ENCODE measurements at regions not wholly inside any gene's neighbourhood (a gene's known extent, or its start where the extent isn't known, plus 50 kb on each side); places are given as distances from the start of the nearest gene placed in this dataset.
"Not testable (repeated sequence)": the region's sequence is repeated elsewhere in the genome, so short reads cannot be mapped to it uniquely, and the experiment has no call there.

- ATAC-seq: peak; percentile 74
- H3K4me1 ChIP-seq (ENCODE audit: control insufficient read depth in 1 of 2, insufficient read depth in 2 of 2, low read length in 2 of 2); intact Hi-C loops (cut with micrococcal nuclease); RAD21 ChIA-PET (ENCODE audit: low non-redundant PET in 1 of 2, low total read pairs in 2 of 2, uncharacterized antibody in 2 of 2, unreplicated experiment in 2 of 2); H3K79me2 ChIP-seq (ENCODE audit: insufficient read depth, low read length); POLR2A ChIA-PET; H3K27me3 ChIP-seq (ENCODE audit: insufficient read depth, low read length); H2AFZ ChIP-seq (ENCODE audit: low read depth, low read length, poor library complexity, severe bottlenecking); BruUV-seq (replicated peaks); H3K9me3 ChIP-seq (ENCODE audit: control insufficient read depth in 1 of 2, insufficient read depth in 1 of 2, low read depth in 1 of 2, low read length in 2 of 2); H3K9ac ChIP-seq (ENCODE audit: low read length); CTCF ChIA-PET; DNase-seq (ENCODE audit: low read depth, low spot score); H3K4me3 ChIP-seq (replicated peaks in 1 of 2; ENCODE audit: low read depth in 1 of 2, low read length in 2 of 2); H3K36me3 ChIP-seq (ENCODE audit: control insufficient read depth in 1 of 2, insufficient read depth in 2 of 2, low read length in 2 of 2); H4K20me1 ChIP-seq (ENCODE audit: insufficient read depth); H3K9me2 ChIP-seq (ENCODE audit: insufficient read depth): not testable (repeated sequence)
- H3K4me2 ChIP-seq (ENCODE audit: low read length): peak overlapping the region; percentile 36
- peak overlapping the region; percentile 60; the same call in 1 of the 2 replicates for H3K27ac ChIP-seq (ENCODE audit: low read depth, low read length)
Measured at GRCh38 chr7:76955124-76955523, 77.0 kb downstream of the SPDYE17 start.

- H3K9ac ChIP-seq (ENCODE audit: low read length); BruUV-seq (replicated peaks); H3K36me3 ChIP-seq (ENCODE audit: control insufficient read depth in 1 of 2, insufficient read depth in 2 of 2, low read length in 2 of 2); H3K4me2 ChIP-seq (ENCODE audit: low read length); intact Hi-C loops (cut with micrococcal nuclease); H3K27ac ChIP-seq (ENCODE audit: low read depth, low read length); DNase-seq (ENCODE audit: low read depth, low spot score); RAD21 ChIA-PET (ENCODE audit: low non-redundant PET in 1 of 2, low total read pairs in 2 of 2, uncharacterized antibody in 2 of 2, unreplicated experiment in 2 of 2); H3K9me2 ChIP-seq (ENCODE audit: insufficient read depth); H3K79me2 ChIP-seq (ENCODE audit: insufficient read depth, low read length); H3K4me3 ChIP-seq (replicated peaks in 1 of 2; ENCODE audit: low read depth in 1 of 2, low read length in 2 of 2); H3K9me3 ChIP-seq (ENCODE audit: control insufficient read depth in 1 of 2, insufficient read depth in 1 of 2, low read depth in 1 of 2, low read length in 2 of 2); CTCF ChIA-PET; H3K27me3 ChIP-seq (ENCODE audit: insufficient read depth, low read length); ATAC-seq; H2AFZ ChIP-seq (ENCODE audit: low read depth, low read length, poor library complexity, severe bottlenecking); POLR2A ChIA-PET; H3K4me1 ChIP-seq (ENCODE audit: control insufficient read depth in 1 of 2, insufficient read depth in 2 of 2, low read length in 2 of 2); H4K20me1 ChIP-seq (ENCODE audit: insufficient read depth): not testable (repeated sequence)
Measured at GRCh38 chr7:76944603-76945002, 87.6 kb downstream of the SPDYE17 start.

- BruUV-seq (replicated peaks); RAD21 ChIA-PET (ENCODE audit: low non-redundant PET in 1 of 2, low total read pairs in 2 of 2, uncharacterized antibody in 2 of 2, unreplicated experiment in 2 of 2); H3K4me1 ChIP-seq (ENCODE audit: control insufficient read depth in 1 of 2, insufficient read depth in 2 of 2, low read length in 2 of 2); H3K4me3 ChIP-seq (replicated peaks in 1 of 2; ENCODE audit: low read depth in 1 of 2, low read length in 2 of 2); H3K9ac ChIP-seq (ENCODE audit: low read length); H3K9me2 ChIP-seq (ENCODE audit: insufficient read depth); H3K9me3 ChIP-seq (ENCODE audit: control insufficient read depth in 1 of 2, insufficient read depth in 1 of 2, low read depth in 1 of 2, low read length in 2 of 2); H3K27me3 ChIP-seq (ENCODE audit: insufficient read depth, low read length); H3K4me2 ChIP-seq (ENCODE audit: low read length); H3K79me2 ChIP-seq (ENCODE audit: insufficient read depth, low read length); H2AFZ ChIP-seq (ENCODE audit: low read depth, low read length, poor library complexity, severe bottlenecking); ATAC-seq; H4K20me1 ChIP-seq (ENCODE audit: insufficient read depth); H3K27ac ChIP-seq (ENCODE audit: low read depth, low read length); intact Hi-C loops (cut with micrococcal nuclease); CTCF ChIA-PET; H3K36me3 ChIP-seq (ENCODE audit: control insufficient read depth in 1 of 2, insufficient read depth in 2 of 2, low read length in 2 of 2); DNase-seq (ENCODE audit: low read depth, low spot score); POLR2A ChIA-PET: not testable (repeated sequence)
Measured at GRCh38 chr7:76941809-76942765, 90.1 kb downstream of the SPDYE17 start.

- H3K9me2 ChIP-seq (ENCODE audit: insufficient read depth); H3K4me2 ChIP-seq (ENCODE audit: low read length); RAD21 ChIA-PET (ENCODE audit: low non-redundant PET in 1 of 2, low total read pairs in 2 of 2, uncharacterized antibody in 2 of 2, unreplicated experiment in 2 of 2); H3K27me3 ChIP-seq (ENCODE audit: insufficient read depth, low read length); H4K20me1 ChIP-seq (ENCODE audit: insufficient read depth); H3K36me3 ChIP-seq (ENCODE audit: control insufficient read depth in 1 of 2, insufficient read depth in 2 of 2, low read length in 2 of 2); H3K79me2 ChIP-seq (ENCODE audit: insufficient read depth, low read length); H2AFZ ChIP-seq (ENCODE audit: low read depth, low read length, poor library complexity, severe bottlenecking); H3K9me3 ChIP-seq (ENCODE audit: control insufficient read depth in 1 of 2, insufficient read depth in 1 of 2, low read depth in 1 of 2, low read length in 2 of 2); H3K9ac ChIP-seq (ENCODE audit: low read length); DNase-seq (ENCODE audit: low read depth, low spot score); POLR2A ChIA-PET; BruUV-seq (replicated peaks); H3K4me3 ChIP-seq (replicated peaks in 1 of 2; ENCODE audit: low read depth in 1 of 2, low read length in 2 of 2); H3K27ac ChIP-seq (ENCODE audit: low read depth, low read length); intact Hi-C loops (cut with micrococcal nuclease); H3K4me1 ChIP-seq (ENCODE audit: control insufficient read depth in 1 of 2, insufficient read depth in 2 of 2, low read length in 2 of 2); ATAC-seq; CTCF ChIA-PET: not testable (repeated sequence)
Measured at GRCh38 chr7:76937781-76938180, 94.4 kb downstream of the SPDYE17 start.

Measured in HCT116 (cell line).